K562 (cell line): ENCODE measurements at regions not wholly inside any gene's neighbourhood (a gene's known extent, or its start where the extent isn't known, plus 50 kb on each side); places are given as distances from the start of the nearest gene placed in this dataset.

Experiments
- CC2D1A ChIP-seq: fragments of 450-650 bp; IDR thresholded peaks from 2 replicates; pipeline ENCODE4 v1.6.1; 2017; ENCODE audit warnings: mild to moderate bottlenecking
- CTBP1 ChIP-seq: fragments of 450-650 bp; IDR thresholded peaks from 2 replicates; pipeline ENCODE4 v1.6.1; 2016; ENCODE audit warnings: borderline replicate concordance
- DACH1 ChIP-seq: fragments of 450-650 bp; IDR thresholded peaks from 2 replicates; pipeline ENCODE4 v1.6.1; 2018; ENCODE audit not compliant: partially characterized antibody
- DNMT1 ChIP-seq: fragments of 450-650 bp; IDR thresholded peaks from 2 replicates; pipeline ENCODE4 v1.6.1; 2016; ENCODE audit warnings: antibody characterized with exemption, mild to moderate bottlenecking
- E2F6 ChIP-seq, 2 experiments: IDR thresholded peaks; 2 replicates each; pipeline ENCODE4 v1.6.1; 2011; ENCODE audit warnings: borderline replicate concordance in 1 of 2, control low read depth in 1 of 2, low read depth in 1 of 2, low read length in 1 of 2, mild to moderate bottlenecking in 1 of 2, mixed read lengths in 1 of 2, moderate library complexity in 1 of 2; ENCODE audit not compliant: insufficient read depth in 1 of 2, insufficient read length in 1 of 2, poor library complexity in 1 of 2, severe bottlenecking in 1 of 2; ENCODE audit errors: extremely low read depth in 1 of 2
- EP300 ChIP-seq: IDR thresholded peaks from 2 replicates; pipeline ENCODE4 v1.6.1; 2012; ENCODE audit warnings: low read length, improper control_type of control experiment
- FOXJ2 ChIP-seq: fragments of 200-800 bp; sonication (Bioruptor generic); IDR thresholded peaks from 2 replicates; pipeline ENCODE4 v1.6.1; 2016; ENCODE audit warnings: missing genetic modification characterization, missing compliant biosample characterization
- TF ChIP-seq, protein P1 (sequence below): fragments of 450-650 bp; IDR thresholded peaks from 2 replicates; pipeline ENCODE4 v1.6.1; 2016; ENCODE audit warnings: mild to moderate bottlenecking, moderate library complexity
- TF ChIP-seq, protein P2 (sequence below): fragments of 150-350 bp; conservative IDR thresholded peaks from 2 replicates; pipeline ENCODE4 v1.6.1; 2014; ENCODE audit warnings: low read length
- TF ChIP-seq, protein P3 (sequence below): fragments of 450-650 bp; IDR thresholded peaks from 2 replicates; pipeline ENCODE4 v1.6.1; 2017; ENCODE audit warnings: antibody characterized with exemption

GRCh38 chr6:22025468-22026163 lies 271.2 kb downstream of the PRL start (continued):
- TF ChIP-seq, protein P1, sequence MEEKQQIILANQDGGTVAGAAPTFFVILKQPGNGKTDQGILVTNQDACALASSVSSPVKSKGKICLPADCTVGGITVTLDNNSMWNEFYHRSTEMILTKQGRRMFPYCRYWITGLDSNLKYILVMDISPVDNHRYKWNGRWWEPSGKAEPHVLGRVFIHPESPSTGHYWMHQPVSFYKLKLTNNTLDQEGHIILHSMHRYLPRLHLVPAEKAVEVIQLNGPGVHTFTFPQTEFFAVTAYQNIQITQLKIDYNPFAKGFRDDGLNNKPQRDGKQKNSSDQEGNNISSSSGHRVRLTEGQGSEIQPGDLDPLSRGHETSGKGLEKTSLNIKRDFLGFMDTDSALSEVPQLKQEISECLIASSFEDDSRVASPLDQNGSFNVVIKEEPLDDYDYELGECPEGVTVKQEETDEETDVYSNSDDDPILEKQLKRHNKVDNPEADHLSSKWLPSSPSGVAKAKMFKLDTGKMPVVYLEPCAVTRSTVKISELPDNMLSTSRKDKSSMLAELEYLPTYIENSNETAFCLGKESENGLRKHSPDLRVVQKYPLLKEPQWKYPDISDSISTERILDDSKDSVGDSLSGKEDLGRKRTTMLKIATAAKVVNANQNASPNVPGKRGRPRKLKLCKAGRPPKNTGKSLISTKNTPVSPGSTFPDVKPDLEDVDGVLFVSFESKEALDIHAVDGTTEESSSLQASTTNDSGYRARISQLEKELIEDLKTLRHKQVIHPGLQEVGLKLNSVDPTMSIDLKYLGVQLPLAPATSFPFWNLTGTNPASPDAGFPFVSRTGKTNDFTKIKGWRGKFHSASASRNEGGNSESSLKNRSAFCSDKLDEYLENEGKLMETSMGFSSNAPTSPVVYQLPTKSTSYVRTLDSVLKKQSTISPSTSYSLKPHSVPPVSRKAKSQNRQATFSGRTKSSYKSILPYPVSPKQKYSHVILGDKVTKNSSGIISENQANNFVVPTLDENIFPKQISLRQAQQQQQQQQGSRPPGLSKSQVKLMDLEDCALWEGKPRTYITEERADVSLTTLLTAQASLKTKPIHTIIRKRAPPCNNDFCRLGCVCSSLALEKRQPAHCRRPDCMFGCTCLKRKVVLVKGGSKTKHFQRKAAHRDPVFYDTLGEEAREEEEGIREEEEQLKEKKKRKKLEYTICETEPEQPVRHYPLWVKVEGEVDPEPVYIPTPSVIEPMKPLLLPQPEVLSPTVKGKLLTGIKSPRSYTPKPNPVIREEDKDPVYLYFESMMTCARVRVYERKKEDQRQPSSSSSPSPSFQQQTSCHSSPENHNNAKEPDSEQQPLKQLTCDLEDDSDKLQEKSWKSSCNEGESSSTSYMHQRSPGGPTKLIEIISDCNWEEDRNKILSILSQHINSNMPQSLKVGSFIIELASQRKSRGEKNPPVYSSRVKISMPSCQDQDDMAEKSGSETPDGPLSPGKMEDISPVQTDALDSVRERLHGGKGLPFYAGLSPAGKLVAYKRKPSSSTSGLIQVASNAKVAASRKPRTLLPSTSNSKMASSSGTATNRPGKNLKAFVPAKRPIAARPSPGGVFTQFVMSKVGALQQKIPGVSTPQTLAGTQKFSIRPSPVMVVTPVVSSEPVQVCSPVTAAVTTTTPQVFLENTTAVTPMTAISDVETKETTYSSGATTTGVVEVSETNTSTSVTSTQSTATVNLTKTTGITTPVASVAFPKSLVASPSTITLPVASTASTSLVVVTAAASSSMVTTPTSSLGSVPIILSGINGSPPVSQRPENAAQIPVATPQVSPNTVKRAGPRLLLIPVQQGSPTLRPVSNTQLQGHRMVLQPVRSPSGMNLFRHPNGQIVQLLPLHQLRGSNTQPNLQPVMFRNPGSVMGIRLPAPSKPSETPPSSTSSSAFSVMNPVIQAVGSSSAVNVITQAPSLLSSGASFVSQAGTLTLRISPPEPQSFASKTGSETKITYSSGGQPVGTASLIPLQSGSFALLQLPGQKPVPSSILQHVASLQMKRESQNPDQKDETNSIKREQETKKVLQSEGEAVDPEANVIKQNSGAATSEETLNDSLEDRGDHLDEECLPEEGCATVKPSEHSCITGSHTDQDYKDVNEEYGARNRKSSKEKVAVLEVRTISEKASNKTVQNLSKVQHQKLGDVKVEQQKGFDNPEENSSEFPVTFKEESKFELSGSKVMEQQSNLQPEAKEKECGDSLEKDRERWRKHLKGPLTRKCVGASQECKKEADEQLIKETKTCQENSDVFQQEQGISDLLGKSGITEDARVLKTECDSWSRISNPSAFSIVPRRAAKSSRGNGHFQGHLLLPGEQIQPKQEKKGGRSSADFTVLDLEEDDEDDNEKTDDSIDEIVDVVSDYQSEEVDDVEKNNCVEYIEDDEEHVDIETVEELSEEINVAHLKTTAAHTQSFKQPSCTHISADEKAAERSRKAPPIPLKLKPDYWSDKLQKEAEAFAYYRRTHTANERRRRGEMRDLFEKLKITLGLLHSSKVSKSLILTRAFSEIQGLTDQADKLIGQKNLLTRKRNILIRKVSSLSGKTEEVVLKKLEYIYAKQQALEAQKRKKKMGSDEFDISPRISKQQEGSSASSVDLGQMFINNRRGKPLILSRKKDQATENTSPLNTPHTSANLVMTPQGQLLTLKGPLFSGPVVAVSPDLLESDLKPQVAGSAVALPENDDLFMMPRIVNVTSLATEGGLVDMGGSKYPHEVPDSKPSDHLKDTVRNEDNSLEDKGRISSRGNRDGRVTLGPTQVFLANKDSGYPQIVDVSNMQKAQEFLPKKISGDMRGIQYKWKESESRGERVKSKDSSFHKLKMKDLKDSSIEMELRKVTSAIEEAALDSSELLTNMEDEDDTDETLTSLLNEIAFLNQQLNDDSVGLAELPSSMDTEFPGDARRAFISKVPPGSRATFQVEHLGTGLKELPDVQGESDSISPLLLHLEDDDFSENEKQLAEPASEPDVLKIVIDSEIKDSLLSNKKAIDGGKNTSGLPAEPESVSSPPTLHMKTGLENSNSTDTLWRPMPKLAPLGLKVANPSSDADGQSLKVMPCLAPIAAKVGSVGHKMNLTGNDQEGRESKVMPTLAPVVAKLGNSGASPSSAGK = peak; percentile 74
- TF ChIP-seq, protein P2, sequence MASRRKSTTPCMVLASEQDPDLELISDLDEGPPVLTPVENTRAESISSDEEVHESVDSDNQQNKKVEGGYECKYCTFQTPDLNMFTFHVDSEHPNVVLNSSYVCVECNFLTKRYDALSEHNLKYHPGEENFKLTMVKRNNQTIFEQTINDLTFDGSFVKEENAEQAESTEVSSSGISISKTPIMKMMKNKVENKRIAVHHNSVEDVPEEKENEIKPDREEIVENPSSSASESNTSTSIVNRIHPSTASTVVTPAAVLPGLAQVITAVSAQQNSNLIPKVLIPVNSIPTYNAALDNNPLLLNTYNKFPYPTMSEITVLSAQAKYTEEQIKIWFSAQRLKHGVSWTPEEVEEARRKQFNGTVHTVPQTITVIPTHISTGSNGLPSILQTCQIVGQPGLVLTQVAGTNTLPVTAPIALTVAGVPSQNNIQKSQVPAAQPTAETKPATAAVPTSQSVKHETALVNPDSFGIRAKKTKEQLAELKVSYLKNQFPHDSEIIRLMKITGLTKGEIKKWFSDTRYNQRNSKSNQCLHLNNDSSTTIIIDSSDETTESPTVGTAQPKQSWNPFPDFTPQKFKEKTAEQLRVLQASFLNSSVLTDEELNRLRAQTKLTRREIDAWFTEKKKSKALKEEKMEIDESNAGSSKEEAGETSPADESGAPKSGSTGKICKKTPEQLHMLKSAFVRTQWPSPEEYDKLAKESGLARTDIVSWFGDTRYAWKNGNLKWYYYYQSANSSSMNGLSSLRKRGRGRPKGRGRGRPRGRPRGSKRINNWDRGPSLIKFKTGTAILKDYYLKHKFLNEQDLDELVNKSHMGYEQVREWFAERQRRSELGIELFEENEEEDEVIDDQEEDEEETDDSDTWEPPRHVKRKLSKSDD = no peak
- TF ChIP-seq E2F6 (IDR thresholded peaks at IDR 0.05; ENCODE audit: borderline replicate concordance in 1 of 2, extremely low read depth in 1 of 2, insufficient read depth in 1 of 2, insufficient read length in 1 of 2, low read depth in 1 of 2, low read length in 1 of 2, poor library complexity in 1 of 2, severe bottlenecking in 1 of 2) (peak in 1 of 2 experiments; percentile 7), DACH1 (peak; percentile 79), EP300 (peak; percentile 88), CTBP1 (peak; percentile 69), DNMT1 (no peak), CC2D1A (peak; percentile 92; the same call in 1 of the 2 replicates), FOXJ2 (tag) (no peak)
- TF ChIP-seq, protein P3, sequence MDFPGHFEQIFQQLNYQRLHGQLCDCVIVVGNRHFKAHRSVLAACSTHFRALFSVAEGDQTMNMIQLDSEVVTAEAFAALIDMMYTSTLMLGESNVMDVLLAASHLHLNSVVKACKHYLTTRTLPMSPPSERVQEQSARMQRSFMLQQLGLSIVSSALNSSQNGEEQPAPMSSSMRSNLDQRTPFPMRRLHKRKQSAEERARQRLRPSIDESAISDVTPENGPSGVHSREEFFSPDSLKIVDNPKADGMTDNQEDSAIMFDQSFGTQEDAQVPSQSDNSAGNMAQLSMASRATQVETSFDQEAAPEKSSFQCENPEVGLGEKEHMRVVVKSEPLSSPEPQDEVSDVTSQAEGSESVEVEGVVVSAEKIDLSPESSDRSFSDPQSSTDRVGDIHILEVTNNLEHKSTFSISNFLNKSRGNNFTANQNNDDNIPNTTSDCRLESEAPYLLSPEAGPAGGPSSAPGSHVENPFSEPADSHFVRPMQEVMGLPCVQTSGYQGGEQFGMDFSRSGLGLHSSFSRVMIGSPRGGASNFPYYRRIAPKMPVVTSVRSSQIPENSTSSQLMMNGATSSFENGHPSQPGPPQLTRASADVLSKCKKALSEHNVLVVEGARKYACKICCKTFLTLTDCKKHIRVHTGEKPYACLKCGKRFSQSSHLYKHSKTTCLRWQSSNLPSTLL = no peak
